ENCODE measurements at regions not wholly inside any gene's neighbourhood (a gene's known extent, or its start where the extent isn't known, plus 50 kb on each side); places are given as distances from the start of the nearest gene placed in this dataset.
A peak's percentile ranks its signal among the peaks of the same experiment; 100 is the strongest.

DNA sequence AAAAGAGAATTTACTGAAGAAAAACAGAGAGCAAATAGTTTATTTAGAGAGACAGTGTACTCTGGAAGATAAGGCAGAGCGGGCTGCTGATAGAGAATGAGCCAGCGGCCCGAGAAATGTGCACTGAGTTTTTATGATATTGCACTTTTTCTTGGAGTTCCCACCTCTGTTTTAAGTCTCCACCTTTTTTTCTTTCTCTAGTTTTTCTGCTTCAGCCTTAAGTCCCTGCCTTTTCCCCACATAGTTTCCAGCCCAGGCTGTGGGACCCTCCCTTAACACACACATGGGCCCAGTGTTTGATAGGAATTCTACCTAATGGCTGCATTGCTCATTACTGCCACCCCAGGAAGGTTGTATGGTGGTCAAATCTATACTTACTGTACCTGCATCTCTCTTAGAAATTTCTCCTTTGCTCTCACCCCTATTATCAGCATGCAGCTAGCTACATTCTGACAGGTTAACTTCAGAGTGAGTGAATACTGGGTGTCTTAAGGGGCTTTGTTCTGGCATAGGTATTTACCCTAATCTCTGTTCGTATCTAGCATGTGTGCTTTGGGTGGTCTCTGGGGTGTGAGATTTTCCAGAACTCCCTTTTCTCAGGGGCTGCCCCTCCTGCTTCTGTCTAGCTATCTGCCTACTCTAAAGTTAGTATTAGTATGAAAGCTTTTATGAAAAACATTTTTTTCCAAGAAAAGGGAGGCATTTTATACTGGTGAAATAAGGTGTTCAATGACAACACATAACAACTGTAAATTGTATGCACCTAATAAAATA, 127.3 kb upstream of the TOP3B start:
- TF ChIP-seq, protein P1, sequence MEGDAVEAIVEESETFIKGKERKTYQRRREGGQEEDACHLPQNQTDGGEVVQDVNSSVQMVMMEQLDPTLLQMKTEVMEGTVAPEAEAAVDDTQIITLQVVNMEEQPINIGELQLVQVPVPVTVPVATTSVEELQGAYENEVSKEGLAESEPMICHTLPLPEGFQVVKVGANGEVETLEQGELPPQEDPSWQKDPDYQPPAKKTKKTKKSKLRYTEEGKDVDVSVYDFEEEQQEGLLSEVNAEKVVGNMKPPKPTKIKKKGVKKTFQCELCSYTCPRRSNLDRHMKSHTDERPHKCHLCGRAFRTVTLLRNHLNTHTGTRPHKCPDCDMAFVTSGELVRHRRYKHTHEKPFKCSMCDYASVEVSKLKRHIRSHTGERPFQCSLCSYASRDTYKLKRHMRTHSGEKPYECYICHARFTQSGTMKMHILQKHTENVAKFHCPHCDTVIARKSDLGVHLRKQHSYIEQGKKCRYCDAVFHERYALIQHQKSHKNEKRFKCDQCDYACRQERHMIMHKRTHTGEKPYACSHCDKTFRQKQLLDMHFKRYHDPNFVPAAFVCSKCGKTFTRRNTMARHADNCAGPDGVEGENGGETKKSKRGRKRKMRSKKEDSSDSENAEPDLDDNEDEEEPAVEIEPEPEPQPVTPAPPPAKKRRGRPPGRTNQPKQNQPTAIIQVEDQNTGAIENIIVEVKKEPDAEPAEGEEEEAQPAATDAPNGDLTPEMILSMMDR (IDR thresholded peaks at IDR 0.05; ENCODE audit: low read length), result peak; percentile 58; the same call in 1 of the 2 replicates
- TF ChIP-seq EZH2 (IDR thresholded peaks at IDR 0.05; ENCODE audit: borderline replicate concordance, low read length), result no peak

Measured in OCI-LY1 (cell line).